22Rv1 (cell line): ENCODE measurements at regions not wholly inside any gene's neighbourhood (a gene's known extent, or its start where the extent isn't known, plus 50 kb on each side); places are given as distances from the start of the nearest gene placed in this dataset.

Experiments used
- H3K27ac ChIP-seq: fragments of 450-650 bp; 2 replicates; pipeline ENCODE4 v1.5.1; 2017
- CTCF ChIP-seq: fragments of 450-650 bp; IDR thresholded peaks from 2 replicates; pipeline ENCODE4 v1.5.1; 2017; ENCODE audit warnings: mild to moderate bottlenecking
- ZFX ChIP-seq: fragments of 450-650 bp; IDR thresholded peaks from 2 replicates; pipeline ENCODE4 v1.6.1; 2017; ENCODE audit warnings: antibody characterized with exemption, borderline replicate concordance

GRCh38 chrX:39542316-39542715 is 555.4 kb downstream of the BCOR start:
- H3K27ac ChIP-seq = no peak overlapping the region
- TF ChIP-seq CTCF (no peak), ZFX (no peak)

- TF ChIP-seq ZFX = no peak
- no peak for TF ChIP-seq CTCF
- H3K27ac ChIP-seq = no peak overlapping the region
Measured at GRCh38 chrX:39550795-39551361, 546.9 kb downstream of the BCOR start.

- no peak overlapping the region for H3K27ac ChIP-seq
- TF ChIP-seq CTCF (no peak), ZFX (no peak)
Measured at GRCh38 chrX:39551762-39552161, 546.0 kb downstream of the BCOR start.

- no peak overlapping the region for H3K27ac ChIP-seq
- TF ChIP-seq CTCF (no peak), ZFX (no peak)
Measured at GRCh38 chrX:39555431-39555830, 542.3 kb downstream of the BCOR start.

- H3K27ac ChIP-seq = no peak overlapping the region
- TF ChIP-seq CTCF = no peak
- TF ChIP-seq ZFX = no peak
Measured at GRCh38 chrX:39556056-39556455, 541.7 kb downstream of the BCOR start.

- no peak overlapping the region for H3K27ac ChIP-seq
- TF ChIP-seq CTCF = no peak
Measured at GRCh38 chrX:39559229-39559628, 538.5 kb downstream of the BCOR start.

GRCh38 chrX:39560271-39560670 is 537.5 kb downstream of the BCOR start:
- no peak overlapping the region for H3K27ac ChIP-seq
- TF ChIP-seq ZFX (no peak), CTCF (no peak)
